Sciatic nerve (tissue), 2 donors: ENCODE measurements at regions not wholly inside any gene's neighbourhood (a gene's known extent, or its start where the extent isn't known, plus 50 kb on each side); places are given as distances from the start of the nearest gene placed in this dataset.

Source experiments
- ATAC-seq: fragments of 200-7000 bp; cut with Tn5 transposase; one replicate; pipeline ENCODE4 v1.9.1; 2020; ENCODE audit warnings: mild to moderate bottlenecking, moderate library complexity
- DNase-seq: peaks from one replicate; pipeline ENCODE4 v3.0.0-alpha.2; 2020; ENCODE audit warnings: low spot score
- intact Hi-C: fragments of 100-400 bp; cut with DNase I; formaldehyde crosslinking; loops from one replicate; pipeline ENCODE4 v1.14.2; 2022
- donor health status: DM: no; HTN: no; CAD: no.
- donor health status: DM: no; HTN: no; CAD: no.

- DNase-seq, result no peak
- ATAC-seq, result no peak
- intact Hi-C loops, result no loop called here
Observed at GRCh38 chr4:117755438-117755837, 278.8 kb upstream of the NDST3 start.

GRCh38 chr4:117768610-117769009 lies 265.7 kb upstream of the NDST3 start:
- intact Hi-C loops, result no loop called here
- no peak for ATAC-seq

GRCh38 chr4:117770269-117771102 lies 263.8 kb upstream of the NDST3 start:
- no peak for DNase-seq
- ATAC-seq, result no peak
- intact Hi-C loops, result no loop called here

More at GRCh38 chr4:117768610-117769009, 265.7 kb upstream of the NDST3 start:
- DNase-seq, result no peak

- no peak for ATAC-seq
- no peak for DNase-seq
- intact Hi-C loops, result no loop called here
Observed at GRCh38 chr4:117771647-117772337, 262.5 kb upstream of the NDST3 start.

GRCh38 chr4:117773064-117773936 lies 261.0 kb upstream of the NDST3 start:
- DNase-seq (no peak), ATAC-seq (no peak)
- intact Hi-C loops, result no loop called here

- intact Hi-C loops, result no loop called here
- DNase-seq, result no peak
Observed at GRCh38 chr4:117777721-117778120, 256.6 kb upstream of the NDST3 start.

GRCh38 chr4:117783716-117784115 lies 250.6 kb upstream of the NDST3 start:
- DNase-seq (no peak), ATAC-seq (no peak)
- intact Hi-C loops, result no loop called here

More at GRCh38 chr4:117777721-117778120, 256.6 kb upstream of the NDST3 start:
- no peak for ATAC-seq

- ATAC-seq (no peak), DNase-seq (no peak)
- intact Hi-C loops, result no loop called here
Observed at GRCh38 chr4:117784266-117784665, 250.0 kb upstream of the NDST3 start.

GRCh38 chr4:117786566-117786965 lies 247.7 kb upstream of the NDST3 start:
- DNase-seq (no peak), ATAC-seq (no peak)
- intact Hi-C loops, result no loop called here

- no peak for ATAC-seq
- intact Hi-C loops, result no loop called here
- DNase-seq, result no peak
Observed at GRCh38 chr4:117793845-117794480, 240.3 kb upstream of the NDST3 start.

- DNase-seq, result no peak
- ATAC-seq, result no peak
- intact Hi-C loops, result no loop called here
Observed at GRCh38 chr4:117796677-117797076, 237.6 kb upstream of the NDST3 start.

- intact Hi-C loops, result no loop called here
- DNase-seq (no peak), ATAC-seq (no peak)
Observed at GRCh38 chr4:117800636-117801035, 233.7 kb upstream of the NDST3 start.

GRCh38 chr4:117801756-117802155 lies 232.5 kb upstream of the NDST3 start:
- intact Hi-C loops, result no loop called here
- ATAC-seq (no peak), DNase-seq (no peak)

- ATAC-seq (no peak), DNase-seq (no peak)
- intact Hi-C loops, result no loop called here
Observed at GRCh38 chr4:117811731-117812130, 222.6 kb upstream of the NDST3 start.

- ATAC-seq, result no peak
- no peak for DNase-seq
- intact Hi-C loops, result no loop called here
Observed at GRCh38 chr4:117814277-117815246, 219.7 kb upstream of the NDST3 start.

- DNase-seq (no peak), ATAC-seq (no peak)
- intact Hi-C loops, result no loop called here
Observed at GRCh38 chr4:117817301-117817700, 217.0 kb upstream of the NDST3 start.

- DNase-seq (no peak), ATAC-seq (no peak)
- intact Hi-C loops, result no loop called here
Observed at GRCh38 chr4:117821834-117822233, 212.5 kb upstream of the NDST3 start.

- ATAC-seq (no peak), DNase-seq (no peak)
Observed at GRCh38 chr4:117823388-117823787, 210.9 kb upstream of the NDST3 start.

More at GRCh38 chr4:117823388-117823787, 210.9 kb upstream of the NDST3 start:
- intact Hi-C loops, result no loop called here
